Osteoblast (primary cell): ENCODE measurements at regions not wholly inside any gene's neighbourhood (a gene's known extent, or its start where the extent isn't known, plus 50 kb on each side); places are given as distances from the start of the nearest gene placed in this dataset.

Source experiments
- DNase-seq: peaks from one replicate; pipeline ENCODE4 v3.0.0; 2011; ENCODE audit warnings: low spot score, mixed read lengths; ENCODE audit not compliant: insufficient read length; ENCODE audit errors: missing footprints
- H2AFZ ChIP-seq: 2 replicates; pipeline ENCODE4 v1.6.0; 2011; ENCODE audit warnings: mild to moderate bottlenecking, low read length
- H3K27ac ChIP-seq: 2 replicates; pipeline ENCODE4 v1.5.1; 2011; ENCODE audit warnings: mild to moderate bottlenecking, low read depth, low read length, moderate library complexity
- H3K27me3 ChIP-seq: 2 replicates; pipeline ENCODE4 v1.6.0; 2012; ENCODE audit warnings: mild to moderate bottlenecking, control low read depth, inconsistent platforms, low read length, moderate library complexity; ENCODE audit not compliant: insufficient read depth
- H3K36me3 ChIP-seq: 2 replicates; pipeline ENCODE4 v1.5.1; 2011; ENCODE audit warnings: mild to moderate bottlenecking, low read length, control low read depth, moderate library complexity; ENCODE audit not compliant: insufficient read depth
- H3K4me1 ChIP-seq: 2 replicates; pipeline ENCODE4 v1.5.1; 2011; ENCODE audit warnings: mild to moderate bottlenecking, low read length, control low read depth, moderate library complexity; ENCODE audit not compliant: insufficient read depth
- H3K4me2 ChIP-seq: 2 replicates; pipeline ENCODE4 v1.6.0; 2011; ENCODE audit warnings: mild to moderate bottlenecking, low read length; ENCODE audit not compliant: insufficient read depth
- H3K4me3 ChIP-seq: fragments of 200-600 bp; sonication (generic); 3 replicates; pipeline ENCODE4 v1.5.1; 2012; ENCODE audit warnings: mild to moderate bottlenecking, low read length, inconsistent platforms; ENCODE audit not compliant: insufficient read depth
- H3K79me2 ChIP-seq: 2 replicates; pipeline ENCODE4 v1.6.0; 2012; ENCODE audit warnings: mild to moderate bottlenecking, low read length, control low read depth, inconsistent platforms; ENCODE audit not compliant: insufficient read depth
- H3K9me3 ChIP-seq: 2 replicates; pipeline ENCODE4 v1.5.1; 2011; ENCODE audit warnings: low read depth, low read length, control low read depth
- H4K20me1 ChIP-seq: 2 replicates; pipeline ENCODE4 v1.6.0; 2012; ENCODE audit warnings: mild to moderate bottlenecking, low read length, control low read depth; ENCODE audit not compliant: insufficient read depth
- TF ChIP-seq, protein P1 (sequence below): IDR thresholded peaks from 2 replicates; pipeline ENCODE4 v1.5.1; 2011; ENCODE audit warnings: mild to moderate bottlenecking, low read depth, low read length, moderate library complexity; ENCODE audit errors: extremely low read depth

DNA sequence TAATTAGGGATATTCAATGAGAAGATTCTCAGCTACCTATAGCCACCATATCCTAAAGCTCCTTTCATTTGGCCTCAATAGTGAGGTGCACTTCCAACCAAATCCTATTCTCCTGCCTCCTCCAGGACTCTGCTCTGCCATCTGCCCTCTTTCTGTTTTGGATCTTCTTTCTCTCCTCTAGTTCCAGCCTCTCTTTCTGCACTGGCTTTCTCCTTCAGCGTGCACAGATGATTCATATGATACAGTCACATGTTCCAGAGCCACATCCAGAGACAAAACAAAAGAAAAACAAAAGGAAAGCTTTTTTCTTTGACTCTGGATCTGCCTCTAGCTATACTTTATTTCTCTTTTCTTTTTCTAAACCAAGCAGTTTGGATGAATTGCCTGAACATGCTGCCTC lies 531.9 kb upstream of the MAN1A1 start:
- no peaks in the 10 kb centered on the region for H3K9me3 ChIP-seq
- H3K36me3 ChIP-seq: no peaks in the 10 kb centered on the region
- H4K20me1 ChIP-seq: no peaks in the 10 kb centered on the region
- TF ChIP-seq, protein P1, sequence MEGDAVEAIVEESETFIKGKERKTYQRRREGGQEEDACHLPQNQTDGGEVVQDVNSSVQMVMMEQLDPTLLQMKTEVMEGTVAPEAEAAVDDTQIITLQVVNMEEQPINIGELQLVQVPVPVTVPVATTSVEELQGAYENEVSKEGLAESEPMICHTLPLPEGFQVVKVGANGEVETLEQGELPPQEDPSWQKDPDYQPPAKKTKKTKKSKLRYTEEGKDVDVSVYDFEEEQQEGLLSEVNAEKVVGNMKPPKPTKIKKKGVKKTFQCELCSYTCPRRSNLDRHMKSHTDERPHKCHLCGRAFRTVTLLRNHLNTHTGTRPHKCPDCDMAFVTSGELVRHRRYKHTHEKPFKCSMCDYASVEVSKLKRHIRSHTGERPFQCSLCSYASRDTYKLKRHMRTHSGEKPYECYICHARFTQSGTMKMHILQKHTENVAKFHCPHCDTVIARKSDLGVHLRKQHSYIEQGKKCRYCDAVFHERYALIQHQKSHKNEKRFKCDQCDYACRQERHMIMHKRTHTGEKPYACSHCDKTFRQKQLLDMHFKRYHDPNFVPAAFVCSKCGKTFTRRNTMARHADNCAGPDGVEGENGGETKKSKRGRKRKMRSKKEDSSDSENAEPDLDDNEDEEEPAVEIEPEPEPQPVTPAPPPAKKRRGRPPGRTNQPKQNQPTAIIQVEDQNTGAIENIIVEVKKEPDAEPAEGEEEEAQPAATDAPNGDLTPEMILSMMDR: no peak
- H3K4me3 ChIP-seq: no peak overlapping the region
- DNase-seq: no peak
- H3K27ac ChIP-seq: no peak overlapping the region
- H3K27me3 ChIP-seq: no peaks in the 10 kb centered on the region
- H2AFZ ChIP-seq: peak overlapping the region; percentile 60
- peak overlapping the region; percentile 46 for H3K4me2 ChIP-seq
- no peaks in the 10 kb centered on the region for H3K4me1 ChIP-seq
- H3K79me2 ChIP-seq: no peaks in the 10 kb centered on the region

DNA sequence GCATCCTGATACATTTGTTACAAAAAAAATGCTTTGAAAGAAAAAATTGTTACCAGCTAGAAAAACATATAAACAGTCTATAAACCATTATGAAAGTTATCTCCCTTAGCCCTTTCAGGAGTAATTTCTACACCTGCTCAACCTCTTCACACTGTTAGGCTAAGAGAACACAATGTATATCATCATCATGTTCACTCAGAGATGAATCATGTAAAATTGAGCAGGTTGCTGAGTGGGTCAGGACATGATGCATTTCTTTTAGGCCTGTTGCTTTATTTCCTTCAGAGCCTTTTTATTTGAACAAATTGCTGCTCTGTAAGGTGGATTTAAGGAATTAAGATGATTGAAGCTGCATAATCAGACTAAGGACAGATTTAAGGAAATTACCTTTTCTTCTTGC lies 531.3 kb upstream of the MAN1A1 start:
- no peak for DNase-seq

DNA sequence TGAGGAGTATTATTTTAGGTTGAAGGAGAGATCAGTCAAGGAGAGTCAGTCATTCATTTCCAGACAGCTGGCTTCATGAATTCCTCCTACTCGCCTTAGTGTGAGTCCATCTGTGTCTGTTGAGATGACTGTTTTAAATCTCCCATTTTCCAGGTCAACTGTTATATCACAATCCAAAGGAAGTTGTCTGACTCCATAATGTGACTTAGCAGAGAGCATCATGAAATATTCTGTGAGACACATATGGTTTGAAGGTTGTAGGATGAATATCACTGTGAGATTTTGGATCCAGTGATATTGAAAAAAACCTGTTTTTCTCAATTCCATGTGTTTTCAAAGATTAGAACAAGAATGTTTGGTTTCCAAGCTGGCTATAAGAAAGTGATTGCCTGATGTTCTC lies 530.2 kb upstream of the MAN1A1 start:
- no peaks in the 10 kb centered on the region for H3K4me1 ChIP-seq
- H2AFZ ChIP-seq: no peak overlapping the region
- H3K79me2 ChIP-seq: no peaks in the 10 kb centered on the region
- H3K27me3 ChIP-seq: no peaks in the 10 kb centered on the region
- no peak overlapping the region for H3K4me3 ChIP-seq
- TF ChIP-seq, protein P1: no peak
- H3K4me2 ChIP-seq: no peak overlapping the region
- no peaks in the 10 kb centered on the region for H3K36me3 ChIP-seq
- H3K9me3 ChIP-seq: no peaks in the 10 kb centered on the region
- H4K20me1 ChIP-seq: no peaks in the 10 kb centered on the region
- no peak overlapping the region for H3K27ac ChIP-seq
- no peak for DNase-seq

More for the DNA sequence above, 531.3 kb upstream of the MAN1A1 start:
- no peaks in the 10 kb centered on the region for H3K79me2 ChIP-seq
- H3K4me2 ChIP-seq: no peak overlapping the region
- no peak overlapping the region for H3K4me3 ChIP-seq
- no peaks in the 10 kb centered on the region for H3K4me1 ChIP-seq
- TF ChIP-seq, protein P1: no peak
- H3K27ac ChIP-seq: no peak overlapping the region
- H3K9me3 ChIP-seq: no peaks in the 10 kb centered on the region
- H2AFZ ChIP-seq: no peak overlapping the region
- no peaks in the 10 kb centered on the region for H3K36me3 ChIP-seq
- H3K27me3 ChIP-seq: no peaks in the 10 kb centered on the region
- no peaks in the 10 kb centered on the region for H4K20me1 ChIP-seq

DNA sequence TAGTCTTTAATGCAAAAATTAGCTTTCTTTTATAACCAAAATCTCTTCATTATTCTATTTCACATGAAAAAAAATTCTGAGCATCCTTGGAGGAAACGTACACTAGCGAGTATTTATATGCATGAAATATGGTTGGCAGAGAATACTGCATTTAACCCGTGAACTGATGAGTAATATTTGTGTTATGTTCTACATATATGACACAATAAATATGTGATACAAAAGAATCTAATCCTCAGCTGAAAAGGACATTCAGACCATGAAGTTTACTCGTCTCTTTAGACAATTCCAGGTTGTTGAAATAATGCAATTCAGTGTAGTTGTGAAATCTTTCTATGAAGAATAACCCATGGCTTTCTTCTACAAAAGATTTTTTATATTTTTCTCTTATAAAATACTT lies 524.8 kb upstream of the MAN1A1 start:
- Histone ChIP-seq H3K9me3 (no peaks in the 10 kb centered on the region), H3K27ac (no peak overlapping the region), H3K36me3 (no peaks in the 10 kb centered on the region), H2AFZ (no peak overlapping the region), H3K27me3 (no peaks in the 10 kb centered on the region), H3K79me2 (no peaks in the 10 kb centered on the region), H3K4me3 (no peak overlapping the region), H4K20me1 (no peaks in the 10 kb centered on the region), H3K4me1 (no peaks in the 10 kb centered on the region), H3K4me2 (no peak overlapping the region)
- no peak for DNase-seq
- TF ChIP-seq, protein P1: no peak
